ENCODE measurements at regions not wholly inside any gene's neighbourhood (a gene's known extent, or its start where the extent isn't known, plus 50 kb on each side); places are given as distances from the start of the nearest gene placed in this dataset.

- DNase-seq (ENCODE audit: low read depth, low spot score) (no peak), FAIRE-seq (peak; percentile 71), ATAC-seq (peak; percentile 76)
- intact Hi-C loops (cut with micrococcal nuclease; ENCODE audit: unreplicated experiment) (loop anchor here (2.0 to 5.0 kb wide), 2 partner anchors 536 to 610 kb away; no protein-coding TSS in a partner anchor), in situ Hi-C loops (cut with MboI) (no loop called here)
- no TSS peak for BruUV-seq (replicated peaks)
- Histone ChIP-seq H3K4me1 (ENCODE audit: control insufficient read depth, insufficient read depth, low read length) (no peaks in the 10 kb centered on the region), H3K4me2 (ENCODE audit: control insufficient read depth, insufficient read depth) (no peak overlapping the region), H3K9me3 (replicated peaks; ENCODE audit: control insufficient read depth, insufficient read depth, low read length) (no peaks in the 10 kb centered on the region), H4K20me1 (ENCODE audit: control insufficient read depth, insufficient read depth) (no peaks in the 10 kb centered on the region), H3K36me3 (ENCODE audit: control insufficient read depth in 2 of 2, insufficient read depth in 2 of 2, low read length in 1 of 2) (no peaks in the 10 kb centered on the region), H2AFZ (ENCODE audit: control insufficient read depth, low read depth, low read length) (no peak overlapping the region), H3K4me3 (no peak overlapping the region), H3K9ac (ENCODE audit: control insufficient read depth, insufficient read depth, low read length) (no peak overlapping the region), H3K27me3 (replicated peaks in 1 of 2; ENCODE audit: control insufficient read depth in 2 of 2, insufficient read depth in 2 of 2, low read length in 1 of 2) (no peaks in the 10 kb centered on the region), H3K27ac (ENCODE audit: control insufficient read depth, insufficient read depth) (no peak overlapping the region), H3K79me2 (ENCODE audit: control insufficient read depth, insufficient read depth, low read length) (no peaks in the 10 kb centered on the region)
- ChIA-PET RAD21 (ENCODE audit: unreplicated experiment) (interaction anchor here (2.6 kb wide), 1 partner anchor 611 kb away, joined by 8 read pairs; no protein-coding TSS in a partner anchor), CTCF (interaction anchor here (0.7 to 6.2 kb wide), 13 partner anchors 12 to 688 kb away, joined by 3 to 32 read pairs (median 3); no protein-coding TSS in a partner anchor), SMC1A (ENCODE audit: uncharacterized antibody, unreplicated experiment) (interaction anchor here (0.5 to 1.5 kb wide), 4 partner anchors 534 to 932 kb away, joined by 3 to 7 read pairs (median 3); no protein-coding TSS in a partner anchor), POLR2A (no interaction called here)
- TF ChIP-seq BCL11A (IDR thresholded peaks at IDR 0.05; ENCODE audit: low read depth, low read length) = no peak
- TF ChIP-seq CTCF (IDR thresholded peaks at IDR 0.05 in 2 of 3, conservative IDR thresholded peaks at IDR 0.05 in 1 of 3; ENCODE audit: control insufficient read depth in 2 of 3, extremely low read depth in 1 of 3, insufficient read depth in 1 of 3, low read depth in 3 of 3, low read length in 3 of 3) = peak; percentile 38 to 46 (median 45); a peak in 4 of 6 replicates
- peak; percentile 53; the same call in 1 of the 2 replicates for TF ChIP-seq SMC3 (IDR thresholded peaks at IDR 0.05; ENCODE audit: borderline replicate concordance, low read length)
- no peak for TF ChIP-seq JUND (IDR thresholded peaks at IDR 0.05; ENCODE audit: low read depth, low read length)
- peak; percentile 28; the same call in 1 of the 2 replicates for TF ChIP-seq RAD21 (IDR thresholded peaks at IDR 0.05; ENCODE audit: insufficient read depth, low read depth, low read length)
- WGBS (ENCODE audit: insufficient coverage, insufficient replicate concordance, low lambda C conversion rate, missing lambda C conversion rate) = 12% methylated on average over 5 of the region's 5 CpGs
Measured at GRCh38 chr9:100700689-100701318, 122.9 kb downstream of the CAVIN4 start.
